NCI-H460 (cell line): ENCODE measurements at regions not wholly inside any gene's neighbourhood (a gene's known extent, or its start where the extent isn't known, plus 50 kb on each side); places are given as distances from the start of the nearest gene placed in this dataset.
"Not testable (repeated sequence)": the region's sequence is repeated elsewhere in the genome, so short reads cannot be mapped to it uniquely, and the experiment has no call there.

Experiments used
- DNase-seq: peaks from one replicate; pipeline ENCODE4 v3.0.0-alpha.2; 2016; ENCODE audit warnings: low read depth; ENCODE audit errors: extremely low read depth

- no peak for DNase-seq
Observed at GRCh38 chr5:87127956-87128687, 139.6 kb upstream of the RASA1 start.

- DNase-seq = no peak
Observed at GRCh38 chr5:87129046-87129445, 138.6 kb upstream of the RASA1 start.

- DNase-seq = no peak
Observed at GRCh38 chr5:87132696-87133095, 135.0 kb upstream of the RASA1 start.

GRCh38 chr5:87134513-87134912, 133.2 kb upstream of the RASA1 start:
- not testable (repeated sequence) for DNase-seq

GRCh38 chr5:87136096-87136495, 131.6 kb upstream of the RASA1 start:
- no peak for DNase-seq

GRCh38 chr5:87136733-87137132, 130.9 kb upstream of the RASA1 start:
- DNase-seq = no peak

GRCh38 chr5:87137283-87137682, 130.4 kb upstream of the RASA1 start:
- DNase-seq = no peak

GRCh38 chr5:87138091-87138805, 129.4 kb upstream of the RASA1 start:
- no peak for DNase-seq

GRCh38 chr5:87139795-87140194, 127.9 kb upstream of the RASA1 start:
- no peak for DNase-seq

GRCh38 chr5:87141544-87141943, 126.1 kb upstream of the RASA1 start:
- DNase-seq = no peak

GRCh38 chr5:87145853-87146252, 121.8 kb upstream of the RASA1 start:
- DNase-seq = not testable (repeated sequence)

GRCh38 chr5:87147441-87147840, 120.2 kb upstream of the RASA1 start:
- no peak for DNase-seq

- no peak for DNase-seq
Observed at GRCh38 chr5:87150630-87151029, 117.1 kb upstream of the RASA1 start.

GRCh38 chr5:87151547-87151946, 116.1 kb upstream of the RASA1 start:
- no peak for DNase-seq

- no peak for DNase-seq
Observed at GRCh38 chr5:87152886-87153285, 114.8 kb upstream of the RASA1 start.

GRCh38 chr5:87154191-87154590, 113.5 kb upstream of the RASA1 start:
- DNase-seq = no peak

GRCh38 chr5:87155106-87155505, 112.6 kb upstream of the RASA1 start:
- no peak for DNase-seq

GRCh38 chr5:87156631-87157030, 111.1 kb upstream of the RASA1 start:
- no peak for DNase-seq

GRCh38 chr5:87164409-87164808, 103.3 kb upstream of the RASA1 start:
- DNase-seq = no peak

GRCh38 chr5:87169300-87169991, 98.2 kb upstream of the RASA1 start:
- DNase-seq = no peak

GRCh38 chr5:87170799-87171198, 96.9 kb upstream of the RASA1 start:
- DNase-seq = no peak

GRCh38 chr5:87182649-87183048, 85.0 kb upstream of the RASA1 start:
- no peak for DNase-seq
